ENCODE measurements at regions not wholly inside any gene's neighbourhood (a gene's known extent, or its start where the extent isn't known, plus 50 kb on each side); places are given as distances from the start of the nearest gene placed in this dataset.

GRCh38 chr16:86365513-86366273 is 144.6 kb upstream of the FOXF1 start:
- TF ChIP-seq POLR2A (IDR thresholded peaks at IDR 0.05), result no peak
- TF ChIP-seq, protein P1, sequence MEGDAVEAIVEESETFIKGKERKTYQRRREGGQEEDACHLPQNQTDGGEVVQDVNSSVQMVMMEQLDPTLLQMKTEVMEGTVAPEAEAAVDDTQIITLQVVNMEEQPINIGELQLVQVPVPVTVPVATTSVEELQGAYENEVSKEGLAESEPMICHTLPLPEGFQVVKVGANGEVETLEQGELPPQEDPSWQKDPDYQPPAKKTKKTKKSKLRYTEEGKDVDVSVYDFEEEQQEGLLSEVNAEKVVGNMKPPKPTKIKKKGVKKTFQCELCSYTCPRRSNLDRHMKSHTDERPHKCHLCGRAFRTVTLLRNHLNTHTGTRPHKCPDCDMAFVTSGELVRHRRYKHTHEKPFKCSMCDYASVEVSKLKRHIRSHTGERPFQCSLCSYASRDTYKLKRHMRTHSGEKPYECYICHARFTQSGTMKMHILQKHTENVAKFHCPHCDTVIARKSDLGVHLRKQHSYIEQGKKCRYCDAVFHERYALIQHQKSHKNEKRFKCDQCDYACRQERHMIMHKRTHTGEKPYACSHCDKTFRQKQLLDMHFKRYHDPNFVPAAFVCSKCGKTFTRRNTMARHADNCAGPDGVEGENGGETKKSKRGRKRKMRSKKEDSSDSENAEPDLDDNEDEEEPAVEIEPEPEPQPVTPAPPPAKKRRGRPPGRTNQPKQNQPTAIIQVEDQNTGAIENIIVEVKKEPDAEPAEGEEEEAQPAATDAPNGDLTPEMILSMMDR (IDR thresholded peaks at IDR 0.05), result no peak
